ENCODE measurements at regions not wholly inside any gene's neighbourhood (a gene's known extent, or its start where the extent isn't known, plus 50 kb on each side); places are given as distances from the start of the nearest gene placed in this dataset.

GRCh38 chr15:87200149-87200548 is 1056.4 kb downstream of the NTRK3 start:
- no peak for DNase-seq (ENCODE audit: low spot score)
- ATAC-seq (ENCODE audit: insufficient number of reproducible peaks, low FRiP score, low read depth) = no peak
- Histone ChIP-seq H3K4me1 (ENCODE audit: control insufficient read depth in 1 of 2, low read depth in 2 of 2) (no peaks in the 10 kb centered on the region), H3K27ac (no peak overlapping the region), H3K27me3 (replicated peaks; ENCODE audit: insufficient read depth) (no peaks in the 10 kb centered on the region), H3K36me3 (no peaks in the 10 kb centered on the region), H3K9me3 (no peaks in the 10 kb centered on the region), H3K4me3 (no peak overlapping the region)
- TF ChIP-seq, protein P1, sequence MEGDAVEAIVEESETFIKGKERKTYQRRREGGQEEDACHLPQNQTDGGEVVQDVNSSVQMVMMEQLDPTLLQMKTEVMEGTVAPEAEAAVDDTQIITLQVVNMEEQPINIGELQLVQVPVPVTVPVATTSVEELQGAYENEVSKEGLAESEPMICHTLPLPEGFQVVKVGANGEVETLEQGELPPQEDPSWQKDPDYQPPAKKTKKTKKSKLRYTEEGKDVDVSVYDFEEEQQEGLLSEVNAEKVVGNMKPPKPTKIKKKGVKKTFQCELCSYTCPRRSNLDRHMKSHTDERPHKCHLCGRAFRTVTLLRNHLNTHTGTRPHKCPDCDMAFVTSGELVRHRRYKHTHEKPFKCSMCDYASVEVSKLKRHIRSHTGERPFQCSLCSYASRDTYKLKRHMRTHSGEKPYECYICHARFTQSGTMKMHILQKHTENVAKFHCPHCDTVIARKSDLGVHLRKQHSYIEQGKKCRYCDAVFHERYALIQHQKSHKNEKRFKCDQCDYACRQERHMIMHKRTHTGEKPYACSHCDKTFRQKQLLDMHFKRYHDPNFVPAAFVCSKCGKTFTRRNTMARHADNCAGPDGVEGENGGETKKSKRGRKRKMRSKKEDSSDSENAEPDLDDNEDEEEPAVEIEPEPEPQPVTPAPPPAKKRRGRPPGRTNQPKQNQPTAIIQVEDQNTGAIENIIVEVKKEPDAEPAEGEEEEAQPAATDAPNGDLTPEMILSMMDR (IDR thresholded peaks at IDR 0.05) = no peak

- H3K4me1 ChIP-seq (ENCODE audit: control insufficient read depth in 1 of 2, low read depth in 2 of 2) = no peaks in the 10 kb centered on the region
- TF ChIP-seq, protein P1 (IDR thresholded peaks at IDR 0.05) = no peak
- H3K36me3 ChIP-seq = no peaks in the 10 kb centered on the region
Measured at GRCh38 chr15:87197981-87198380, 1058.6 kb downstream of the NTRK3 start.

GRCh38 chr15:87196498-87196897 is 1060.0 kb downstream of the NTRK3 start:
- H3K4me3 ChIP-seq = no peak overlapping the region
- H3K27me3 ChIP-seq (replicated peaks; ENCODE audit: insufficient read depth) = no peaks in the 10 kb centered on the region
- TF ChIP-seq, protein P1 (IDR thresholded peaks at IDR 0.05) = no peak
- no peaks in the 10 kb centered on the region for H3K9me3 ChIP-seq
- H3K27ac ChIP-seq = no peak overlapping the region
- H3K36me3 ChIP-seq = no peaks in the 10 kb centered on the region
- no peaks in the 10 kb centered on the region for H3K4me1 ChIP-seq (ENCODE audit: control insufficient read depth in 1 of 2, low read depth in 2 of 2)
- no peak for ATAC-seq (ENCODE audit: insufficient number of reproducible peaks, low FRiP score, low read depth)
- no peak for DNase-seq (ENCODE audit: low spot score)

More at GRCh38 chr15:87197981-87198380, 1058.6 kb downstream of the NTRK3 start:
- ATAC-seq (ENCODE audit: insufficient number of reproducible peaks, low FRiP score, low read depth) (no peak), DNase-seq (ENCODE audit: low spot score) (no peak)
- Histone ChIP-seq H3K27ac (no peak overlapping the region), H3K27me3 (replicated peaks; ENCODE audit: insufficient read depth) (no peaks in the 10 kb centered on the region), H3K4me3 (no peak overlapping the region), H3K9me3 (no peaks in the 10 kb centered on the region)

- TF ChIP-seq, protein P1 (IDR thresholded peaks at IDR 0.05) = no peak
- DNase-seq (ENCODE audit: low spot score) (no peak), ATAC-seq (ENCODE audit: insufficient number of reproducible peaks, low FRiP score, low read depth) (no peak)
Measured at GRCh38 chr15:87193481-87193880, 1063.1 kb downstream of the NTRK3 start.

DNA sequence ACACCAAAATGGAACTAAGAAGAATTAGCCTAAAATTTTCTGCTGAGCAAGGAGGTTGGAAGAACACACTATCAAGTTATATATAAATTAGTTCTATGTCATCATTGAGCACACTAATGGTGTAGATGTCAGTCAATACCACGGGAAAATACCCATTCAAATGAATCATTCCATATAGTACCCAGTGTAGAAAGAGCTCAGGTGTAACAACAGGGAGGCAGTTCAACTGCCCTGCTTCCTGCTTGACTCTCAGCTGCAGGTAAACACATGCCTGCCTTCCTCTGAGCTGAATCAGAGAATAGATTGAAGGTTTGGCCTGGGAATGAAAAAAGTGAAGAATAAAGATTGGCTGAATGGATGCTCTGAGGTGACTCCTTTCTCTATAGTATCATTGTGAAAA is 1088.0 kb downstream of the AGBL1 start:
- ATAC-seq (ENCODE audit: insufficient number of reproducible peaks, low FRiP score, low read depth) (no peak), DNase-seq (ENCODE audit: low spot score) (no peak)
- Histone ChIP-seq H3K27ac (no peak overlapping the region), H3K9me3 (no peaks in the 10 kb centered on the region), H3K36me3 (no peaks in the 10 kb centered on the region), H3K4me1 (ENCODE audit: control insufficient read depth in 1 of 2, low read depth in 2 of 2) (no peaks in the 10 kb centered on the region), H3K27me3 (replicated peaks; ENCODE audit: insufficient read depth) (no peaks in the 10 kb centered on the region), H3K4me3 (no peak overlapping the region)
- TF ChIP-seq, protein P1 (IDR thresholded peaks at IDR 0.05) = no peak

More at GRCh38 chr15:87193481-87193880, 1063.1 kb downstream of the NTRK3 start:
- Histone ChIP-seq H3K27me3 (replicated peaks; ENCODE audit: insufficient read depth) (no peaks in the 10 kb centered on the region), H3K9me3 (no peaks in the 10 kb centered on the region), H3K36me3 (no peaks in the 10 kb centered on the region), H3K4me3 (no peak overlapping the region), H3K4me1 (ENCODE audit: control insufficient read depth in 1 of 2, low read depth in 2 of 2) (no peaks in the 10 kb centered on the region), H3K27ac (no peak overlapping the region)
